Mammary epithelial cell (primary cell): ENCODE measurements at regions not wholly inside any gene's neighbourhood (a gene's known extent, or its start where the extent isn't known, plus 50 kb on each side); places are given as distances from the start of the nearest gene placed in this dataset.

Source experiments
- EZH2 ChIP-seq: IDR thresholded peaks from 2 replicates; pipeline ENCODE4 v1.6.1; 2012; ENCODE audit warnings: low read length, inconsistent platforms, borderline replicate concordance
- TF ChIP-seq, protein P1 (sequence below), 2 donors: IDR thresholded peaks in 1 of 2; conservative IDR thresholded peaks in 1 of 2; 2 replicates each; pipeline ENCODE4 v1.5.1; 2011 to 2012; ENCODE audit warnings: inconsistent platforms in 2 of 2, low read length in 2 of 2, mild to moderate bottlenecking in 2 of 2, control low read depth in 1 of 2, low read depth in 1 of 2; ENCODE audit not compliant: insufficient read depth in 1 of 2; ENCODE audit errors: extremely low read depth in 1 of 2

GRCh38 chr5:1952444-1953099 lies 69.8 kb upstream of the IRX4 start:
- TF ChIP-seq, protein P1, sequence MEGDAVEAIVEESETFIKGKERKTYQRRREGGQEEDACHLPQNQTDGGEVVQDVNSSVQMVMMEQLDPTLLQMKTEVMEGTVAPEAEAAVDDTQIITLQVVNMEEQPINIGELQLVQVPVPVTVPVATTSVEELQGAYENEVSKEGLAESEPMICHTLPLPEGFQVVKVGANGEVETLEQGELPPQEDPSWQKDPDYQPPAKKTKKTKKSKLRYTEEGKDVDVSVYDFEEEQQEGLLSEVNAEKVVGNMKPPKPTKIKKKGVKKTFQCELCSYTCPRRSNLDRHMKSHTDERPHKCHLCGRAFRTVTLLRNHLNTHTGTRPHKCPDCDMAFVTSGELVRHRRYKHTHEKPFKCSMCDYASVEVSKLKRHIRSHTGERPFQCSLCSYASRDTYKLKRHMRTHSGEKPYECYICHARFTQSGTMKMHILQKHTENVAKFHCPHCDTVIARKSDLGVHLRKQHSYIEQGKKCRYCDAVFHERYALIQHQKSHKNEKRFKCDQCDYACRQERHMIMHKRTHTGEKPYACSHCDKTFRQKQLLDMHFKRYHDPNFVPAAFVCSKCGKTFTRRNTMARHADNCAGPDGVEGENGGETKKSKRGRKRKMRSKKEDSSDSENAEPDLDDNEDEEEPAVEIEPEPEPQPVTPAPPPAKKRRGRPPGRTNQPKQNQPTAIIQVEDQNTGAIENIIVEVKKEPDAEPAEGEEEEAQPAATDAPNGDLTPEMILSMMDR (conservative IDR thresholded peaks at IDR 0.05 in 1 of 2, IDR thresholded peaks at IDR 0.05 in 1 of 2; ENCODE audit: extremely low read depth in 1 of 2, insufficient read depth in 1 of 2, low read depth in 1 of 2, low read length in 2 of 2), result no peak
- no peak for TF ChIP-seq EZH2
